GM23338 (cell line): ENCODE measurements at regions not wholly inside any gene's neighbourhood (a gene's known extent, or its start where the extent isn't known, plus 50 kb on each side); places are given as distances from the start of the nearest gene placed in this dataset.
"Not testable (repeated sequence)": the region's sequence is repeated elsewhere in the genome, so short reads cannot be mapped to it uniquely, and the experiment has no call there.

Experiments
- ATAC-seq: fragments of 200-7000 bp; cut with Tn5 transposase; 3 replicates; pipeline ENCODE4 v1.9.1; 2020
- DNase-seq: peaks from one replicate; pipeline ENCODE4 v3.0.0-alpha.2; 2015; ENCODE audit warnings: low spot score
- H2AFZ ChIP-seq: fragments of 200-600 bp; sonication (generic); 2 replicates; pipeline ENCODE4 v1.8.0; 2016; ENCODE audit warnings: antibody characterized with exemption, mild to moderate bottlenecking, moderate library complexity
- H3F3A ChIP-seq: fragments of 200-600 bp; sonication (generic); replicated peaks from 2 replicates; pipeline ENCODE4 v1.8.0; 2017; ENCODE audit warnings: antibody characterized with exemption, mixed run types, low read depth
- H3K27ac ChIP-seq: fragments of 200-600 bp; sonication (generic); 2 replicates; pipeline ENCODE4 v1.6.1; 2016; ENCODE audit warnings: low read depth
- H3K27me3 ChIP-seq: fragments of 200-600 bp; sonication (generic); 2 replicates; pipeline ENCODE4 v1.8.0; 2016; ENCODE audit warnings: mild to moderate bottlenecking, mixed run types, moderate library complexity; ENCODE audit not compliant: insufficient read depth
- H3K36me3 ChIP-seq: fragments of 200-600 bp; sonication (generic); 2 replicates; pipeline ENCODE4 v1.8.0; 2016; ENCODE audit warnings: mild to moderate bottlenecking; ENCODE audit not compliant: insufficient read depth
- H3K4me1 ChIP-seq: fragments of 200-600 bp; sonication (generic); 2 replicates; pipeline ENCODE4 v1.8.0; 2016; ENCODE audit warnings: mild to moderate bottlenecking, moderate library complexity; ENCODE audit not compliant: insufficient read depth
- H3K4me2 ChIP-seq: fragments of 200-600 bp; sonication (generic); 2 replicates; pipeline ENCODE4 v1.7.1; 2017; ENCODE audit warnings: mixed run types
- H3K4me3 ChIP-seq: fragments of 200-600 bp; sonication (generic); 2 replicates; pipeline ENCODE4 v1.6.1; 2016; ENCODE audit warnings: mixed run types
- H3K79me2 ChIP-seq: fragments of 200-600 bp; sonication (generic); replicated peaks from 2 replicates; pipeline ENCODE4 v1.8.0; 2017; ENCODE audit warnings: mild to moderate bottlenecking; ENCODE audit not compliant: insufficient read depth
- H3K9me2 ChIP-seq: fragments of 200-600 bp; sonication (generic); 2 replicates; pipeline ENCODE4 v1.8.0; 2017; ENCODE audit not compliant: insufficient read depth
- H4K20me1 ChIP-seq: fragments of 200-600 bp; sonication (generic); replicated peaks from 2 replicates; pipeline ENCODE4 v1.8.0; 2017; ENCODE audit warnings: mild to moderate bottlenecking; ENCODE audit not compliant: insufficient read depth
- H3K27ac Mint-ChIP-seq: 2 replicates; pipeline ENCODE4 v1.8.0; 2020; ENCODE audit warnings: inconsistent platforms, mild to moderate bottlenecking, moderate library complexity, mixed read lengths
- H3K27me3 Mint-ChIP-seq: 3 replicates; pipeline ENCODE4 v1.8.0; 2022; ENCODE audit warnings: low read depth, mild to moderate bottlenecking, moderate library complexity, mixed read lengths, inconsistent platforms; ENCODE audit not compliant: insufficient read depth, poor library complexity
- H3K36me3 Mint-ChIP-seq: 3 replicates; pipeline ENCODE4 v1.8.0; 2021; ENCODE audit warnings: low read depth, mild to moderate bottlenecking, inconsistent platforms, moderate library complexity, mixed read lengths
- H3K4me1 Mint-ChIP-seq: 3 replicates; pipeline ENCODE4 v1.8.0; 2020; ENCODE audit warnings: mild to moderate bottlenecking, inconsistent platforms, mixed read lengths
- H3K4me3 Mint-ChIP-seq: 3 replicates; pipeline ENCODE4 v1.8.0; 2021; ENCODE audit warnings: moderate library complexity, mild to moderate bottlenecking, inconsistent platforms, mixed read lengths
- H3K9me3 Mint-ChIP-seq: 3 replicates; pipeline ENCODE4 v1.8.0; 2020; ENCODE audit warnings: moderate library complexity, mild to moderate bottlenecking, inconsistent platforms, mixed read lengths
- ETS1 ChIP-seq: IDR thresholded peaks from 2 replicates; pipeline ENCODE4 v1.6.1; 2016; ENCODE audit warnings: antibody characterized with exemption
- ZNF331 ChIP-seq: fragments of 250-450 bp; sonication (Bioruptor Pico); IDR thresholded peaks from 2 replicates; pipeline ENCODE4 v1.5.0; 2020; ENCODE audit warnings: low read depth, mild to moderate bottlenecking, moderate library complexity
- TF ChIP-seq, protein P1 (sequence below): IDR thresholded peaks from one replicate; pipeline ENCODE4 v1.6.1; 2018; ENCODE audit warnings: antibody characterized with exemption; ENCODE audit not compliant: unreplicated experiment
- TF ChIP-seq, protein P2 (sequence below), 2 experiments: fragments of 200-600 bp in 1 of 2; sonication (generic) in 1 of 2; conservative IDR thresholded peaks; 2 replicates each; pipeline versions ENCODE4 v1.5.1 to v1.6.1; 2016 to 2017; ENCODE audit warnings: antibody characterized with exemption in 2 of 2, low read depth in 2 of 2, mild to moderate bottlenecking in 2 of 2, moderate library complexity in 1 of 2

- H4K20me1 ChIP-seq, H2AFZ ChIP-seq, H3K9me2 ChIP-seq, ATAC-seq, DNase-seq, H3K36me3 ChIP-seq, H3K4me2 ChIP-seq, H3F3A ChIP-seq, H3K4me3 Mint-ChIP-seq, H3K79me2 ChIP-seq, H3K4me1 ChIP-seq, H3K27ac ChIP-seq, H3K27me3 ChIP-seq, H3K27me3 Mint-ChIP-seq, H3K4me1 Mint-ChIP-seq, H3K27ac Mint-ChIP-seq, H3K4me3 ChIP-seq: not testable (repeated sequence)
- Mint-ChIP-seq H3K36me3 (peaks cover 13% of the 10 kb centered on the region; the same call in 2 of the 3 replicates), H3K9me3 (peaks cover 23% of the 10 kb centered on the region)
Measured at GRCh38 chr7:50242111-50242510, 62.4 kb upstream of the IKZF1 start.

GRCh38 chr7:50240699-50241098 lies 63.8 kb upstream of the IKZF1 start:
- H3K9me3 Mint-ChIP-seq, result peaks cover 17% of the 10 kb centered on the region
- H3K4me1 ChIP-seq, H3K27ac ChIP-seq, H3K79me2 ChIP-seq, H3K36me3 Mint-ChIP-seq, H3K4me3 ChIP-seq, H3K4me1 Mint-ChIP-seq, H4K20me1 ChIP-seq, H3K27me3 ChIP-seq, H3K4me2 ChIP-seq, DNase-seq, H3F3A ChIP-seq, H3K27ac Mint-ChIP-seq, H2AFZ ChIP-seq, H3K4me3 Mint-ChIP-seq, H3K36me3 ChIP-seq, H3K9me2 ChIP-seq, H3K27me3 Mint-ChIP-seq, ATAC-seq: not testable (repeated sequence)

GRCh38 chr7:50229964-50230363 lies 74.6 kb upstream of the IKZF1 start:
- Histone ChIP-seq H3K27ac (no peak overlapping the region), H4K20me1 (no peaks in the 10 kb centered on the region), H3K9me2 (no peaks in the 10 kb centered on the region), H3K27me3 (no peaks in the 10 kb centered on the region), H3F3A (no peaks in the 10 kb centered on the region), H3K4me1 (no peaks in the 10 kb centered on the region), H3K4me2 (no peak overlapping the region), H2AFZ (no peak overlapping the region), H3K36me3 (peaks cover 6% of the 10 kb centered on the region; the same call in 1 of the 2 replicates), H3K4me3 (no peak overlapping the region), H3K79me2 (no peaks in the 10 kb centered on the region)
- Mint-ChIP-seq H3K4me3 (no peak overlapping the region), H3K27ac (no peak overlapping the region), H3K9me3 (peaks cover 39% of the 10 kb centered on the region), H3K4me1 (0 out of 3 replicates have a peak, but pooled peaks cover 2% of the 10 kb centered on the region), H3K36me3 (peaks cover 15% of the 10 kb centered on the region; the same call in 2 of the 3 replicates), H3K27me3 (no peaks in the 10 kb centered on the region)
- TF ChIP-seq ETS1 (no peak), ZNF331 (CRISPR knock-in tag) (no peak)
- TF ChIP-seq, protein P1, sequence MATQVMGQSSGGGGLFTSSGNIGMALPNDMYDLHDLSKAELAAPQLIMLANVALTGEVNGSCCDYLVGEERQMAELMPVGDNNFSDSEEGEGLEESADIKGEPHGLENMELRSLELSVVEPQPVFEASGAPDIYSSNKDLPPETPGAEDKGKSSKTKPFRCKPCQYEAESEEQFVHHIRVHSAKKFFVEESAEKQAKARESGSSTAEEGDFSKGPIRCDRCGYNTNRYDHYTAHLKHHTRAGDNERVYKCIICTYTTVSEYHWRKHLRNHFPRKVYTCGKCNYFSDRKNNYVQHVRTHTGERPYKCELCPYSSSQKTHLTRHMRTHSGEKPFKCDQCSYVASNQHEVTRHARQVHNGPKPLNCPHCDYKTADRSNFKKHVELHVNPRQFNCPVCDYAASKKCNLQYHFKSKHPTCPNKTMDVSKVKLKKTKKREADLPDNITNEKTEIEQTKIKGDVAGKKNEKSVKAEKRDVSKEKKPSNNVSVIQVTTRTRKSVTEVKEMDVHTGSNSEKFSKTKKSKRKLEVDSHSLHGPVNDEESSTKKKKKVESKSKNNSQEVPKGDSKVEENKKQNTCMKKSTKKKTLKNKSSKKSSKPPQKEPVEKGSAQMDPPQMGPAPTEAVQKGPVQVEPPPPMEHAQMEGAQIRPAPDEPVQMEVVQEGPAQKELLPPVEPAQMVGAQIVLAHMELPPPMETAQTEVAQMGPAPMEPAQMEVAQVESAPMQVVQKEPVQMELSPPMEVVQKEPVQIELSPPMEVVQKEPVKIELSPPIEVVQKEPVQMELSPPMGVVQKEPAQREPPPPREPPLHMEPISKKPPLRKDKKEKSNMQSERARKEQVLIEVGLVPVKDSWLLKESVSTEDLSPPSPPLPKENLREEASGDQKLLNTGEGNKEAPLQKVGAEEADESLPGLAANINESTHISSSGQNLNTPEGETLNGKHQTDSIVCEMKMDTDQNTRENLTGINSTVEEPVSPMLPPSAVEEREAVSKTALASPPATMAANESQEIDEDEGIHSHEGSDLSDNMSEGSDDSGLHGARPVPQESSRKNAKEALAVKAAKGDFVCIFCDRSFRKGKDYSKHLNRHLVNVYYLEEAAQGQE, result no peak
- TF ChIP-seq, protein P2, sequence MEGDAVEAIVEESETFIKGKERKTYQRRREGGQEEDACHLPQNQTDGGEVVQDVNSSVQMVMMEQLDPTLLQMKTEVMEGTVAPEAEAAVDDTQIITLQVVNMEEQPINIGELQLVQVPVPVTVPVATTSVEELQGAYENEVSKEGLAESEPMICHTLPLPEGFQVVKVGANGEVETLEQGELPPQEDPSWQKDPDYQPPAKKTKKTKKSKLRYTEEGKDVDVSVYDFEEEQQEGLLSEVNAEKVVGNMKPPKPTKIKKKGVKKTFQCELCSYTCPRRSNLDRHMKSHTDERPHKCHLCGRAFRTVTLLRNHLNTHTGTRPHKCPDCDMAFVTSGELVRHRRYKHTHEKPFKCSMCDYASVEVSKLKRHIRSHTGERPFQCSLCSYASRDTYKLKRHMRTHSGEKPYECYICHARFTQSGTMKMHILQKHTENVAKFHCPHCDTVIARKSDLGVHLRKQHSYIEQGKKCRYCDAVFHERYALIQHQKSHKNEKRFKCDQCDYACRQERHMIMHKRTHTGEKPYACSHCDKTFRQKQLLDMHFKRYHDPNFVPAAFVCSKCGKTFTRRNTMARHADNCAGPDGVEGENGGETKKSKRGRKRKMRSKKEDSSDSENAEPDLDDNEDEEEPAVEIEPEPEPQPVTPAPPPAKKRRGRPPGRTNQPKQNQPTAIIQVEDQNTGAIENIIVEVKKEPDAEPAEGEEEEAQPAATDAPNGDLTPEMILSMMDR (conservative IDR thresholded peaks at IDR 0.05; ENCODE audit: low read depth in 2 of 2), result peak; percentile 57 to 79
- DNase-seq (peak; percentile 61), ATAC-seq (no peak)
